ENCODE measurements at regions not wholly inside any gene's neighbourhood (a gene's known extent, or its start where the extent isn't known, plus 50 kb on each side); places are given as distances from the start of the nearest gene placed in this dataset.

GRCh38 chr10:94172332-94172731, 178.6 kb downstream of the PLCE1 start:
- no peak for TF ChIP-seq POLR2A (IDR thresholded peaks at IDR 0.05)
- TF ChIP-seq, protein P1, sequence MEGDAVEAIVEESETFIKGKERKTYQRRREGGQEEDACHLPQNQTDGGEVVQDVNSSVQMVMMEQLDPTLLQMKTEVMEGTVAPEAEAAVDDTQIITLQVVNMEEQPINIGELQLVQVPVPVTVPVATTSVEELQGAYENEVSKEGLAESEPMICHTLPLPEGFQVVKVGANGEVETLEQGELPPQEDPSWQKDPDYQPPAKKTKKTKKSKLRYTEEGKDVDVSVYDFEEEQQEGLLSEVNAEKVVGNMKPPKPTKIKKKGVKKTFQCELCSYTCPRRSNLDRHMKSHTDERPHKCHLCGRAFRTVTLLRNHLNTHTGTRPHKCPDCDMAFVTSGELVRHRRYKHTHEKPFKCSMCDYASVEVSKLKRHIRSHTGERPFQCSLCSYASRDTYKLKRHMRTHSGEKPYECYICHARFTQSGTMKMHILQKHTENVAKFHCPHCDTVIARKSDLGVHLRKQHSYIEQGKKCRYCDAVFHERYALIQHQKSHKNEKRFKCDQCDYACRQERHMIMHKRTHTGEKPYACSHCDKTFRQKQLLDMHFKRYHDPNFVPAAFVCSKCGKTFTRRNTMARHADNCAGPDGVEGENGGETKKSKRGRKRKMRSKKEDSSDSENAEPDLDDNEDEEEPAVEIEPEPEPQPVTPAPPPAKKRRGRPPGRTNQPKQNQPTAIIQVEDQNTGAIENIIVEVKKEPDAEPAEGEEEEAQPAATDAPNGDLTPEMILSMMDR (IDR thresholded peaks at IDR 0.05) = no peak
- intact Hi-C loops (cut with DNase I) = no loop called here

DNA sequence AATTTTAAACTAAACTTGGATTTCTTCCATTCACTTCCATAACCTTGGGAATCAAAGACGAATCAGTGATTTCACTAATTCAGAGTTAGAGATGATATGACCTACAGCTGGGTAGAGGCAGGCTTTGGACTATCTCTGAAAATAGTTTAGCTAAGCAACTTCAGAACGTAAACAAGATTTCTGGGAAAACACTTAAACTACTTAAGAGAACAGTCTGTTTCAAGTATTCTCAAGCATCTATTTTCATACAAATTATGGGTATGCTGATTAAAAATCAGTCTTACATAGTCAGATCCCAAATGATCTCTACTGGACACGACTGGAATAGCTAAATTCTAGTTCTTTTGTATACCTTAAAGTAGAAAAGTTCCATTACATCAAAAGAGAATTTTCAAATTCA, 179.9 kb downstream of the PLCE1 start:
- DNase-seq (no peak), ATAC-seq (peak in 1 of 4 donors; percentile 57)
- peak overlapping the region in 10 of 12 donors; percentile 5 to 62 (median 20) for H3K27ac ChIP-seq
- TF ChIP-seq, protein P1 (IDR thresholded peaks at IDR 0.05) = no peak
- no peak for TF ChIP-seq POLR2A (IDR thresholded peaks at IDR 0.05)
- intact Hi-C loops (cut with DNase I) = no loop called here
- H3K36me3 ChIP-seq = peaks cover 0 to 19% (median 0%) of the 10 kb centered on the region in 9 donors
- H3K4me1 ChIP-seq = peaks cover 0 to 26% (median 6%) of the 10 kb centered on the region in 12 donors
- 52 to 67% (median 58%) methylated on average over 3 of the region's 3 CpGs for WGBS, 4 donors
- H3K4me3 ChIP-seq = no peak overlapping the region
- H3K27me3 ChIP-seq = no peaks in the 10 kb centered on the region
- H3K9me3 ChIP-seq = no peaks in the 10 kb centered on the region

More at GRCh38 chr10:94172332-94172731, 178.6 kb downstream of the PLCE1 start:
- no peaks in the 10 kb centered on the region for H3K9me3 ChIP-seq
- H3K27ac ChIP-seq = peak overlapping the region in 5 of 12 donors; percentile 1 to 62 (median 45)
- H3K36me3 ChIP-seq = peaks cover 0 to 19% (median 0%) of the 10 kb centered on the region in 9 donors
- ATAC-seq (no peak), DNase-seq (no peak)
- WGBS, 4 donors = 86 to 92% (median 90%) methylated on average over 2 of the region's 2 CpGs
- no peak overlapping the region for H3K4me3 ChIP-seq
- H3K4me1 ChIP-seq = peaks cover 0 to 13% (median 2%) of the 10 kb centered on the region in 12 donors
- H3K27me3 ChIP-seq = no peaks in the 10 kb centered on the region

GRCh38 chr10:94174838-94175237, 181.1 kb downstream of the PLCE1 start:
- TF ChIP-seq POLR2A (IDR thresholded peaks at IDR 0.05) = no peak
- TF ChIP-seq, protein P1 (IDR thresholded peaks at IDR 0.05) = no peak
- intact Hi-C loops (cut with DNase I) = no loop called here
- Histone ChIP-seq H3K4me1 (peaks cover 0 to 31% (median 8%) of the 10 kb centered on the region in 12 donors), H3K27me3 (no peaks in the 10 kb centered on the region), H3K4me3 (no peak overlapping the region), H3K9me3 (no peaks in the 10 kb centered on the region), H3K27ac (peak overlapping the region in 8 of 12 donors; percentile 5 to 56 (median 26)), H3K36me3 (peaks cover 0 to 19% (median 0%) of the 10 kb centered on the region in 9 donors)
- DNase-seq = no peak
- peak in 2 of 4 donors; percentile 16 to 30 for ATAC-seq

- TF ChIP-seq, protein P1 (IDR thresholded peaks at IDR 0.05) = no peak
- no peak for TF ChIP-seq POLR2A (IDR thresholded peaks at IDR 0.05)
- Histone ChIP-seq H3K36me3 (peaks cover 0 to 3% (median 0%) of the 10 kb centered on the region in 9 donors), H3K27ac (peak overlapping the region in 6 of 12 donors; percentile 5 to 26 (median 20)), H3K4me3 (no peak overlapping the region), H3K4me1 (peaks cover 0 to 23% (median 2%) of the 10 kb centered on the region in 12 donors), H3K9me3 (no peaks in the 10 kb centered on the region), H3K27me3 (no peaks in the 10 kb centered on the region)
- no peak for DNase-seq
- ATAC-seq = peak in 1 of 4 donors; percentile 23
- WGBS, 4 donors = 45 to 58% (median 49%) methylated on average over 5 of the region's 5 CpGs
- intact Hi-C loops (cut with DNase I) = no loop called here
Measured at GRCh38 chr10:94178475-94179253, 184.1 kb downstream of the NOC3L start.

Data from heart left ventricle (tissue), 16 donors.